ENCODE measurements at regions not wholly inside any gene's neighbourhood (a gene's known extent, or its start where the extent isn't known, plus 50 kb on each side); places are given as distances from the start of the nearest gene placed in this dataset.

DNA sequence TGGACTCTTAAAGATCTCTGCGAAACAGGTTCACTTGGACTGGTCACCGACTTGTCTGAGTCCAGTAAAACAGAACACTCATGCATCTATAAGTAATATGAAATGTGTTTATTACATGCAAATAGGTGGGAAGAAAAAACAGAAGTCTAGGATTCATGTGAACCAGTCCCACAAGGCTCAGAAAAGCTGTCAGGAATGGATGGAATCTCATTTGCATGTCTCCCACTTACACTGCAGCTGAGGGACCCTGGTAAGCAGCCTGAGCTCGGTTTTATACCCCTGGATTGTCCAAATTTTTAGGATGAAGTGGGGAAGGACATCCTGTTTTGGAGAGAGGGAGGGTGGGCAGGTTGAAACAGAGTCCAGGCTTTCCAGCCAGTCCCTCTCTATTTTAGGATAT, 1545.1 kb upstream of the PCDH20 start:
- H2AFZ ChIP-seq (ENCODE audit: low read depth, low read length) = no peak overlapping the region
- H3K36me3 ChIP-seq (replicated peaks; ENCODE audit: low read depth, low read length) = no peaks in the 10 kb centered on the region
- no peak for TF ChIP-seq EZH2phosphoT487 (IDR thresholded peaks at IDR 0.05; ENCODE audit: low read depth)
- TF ChIP-seq, protein P1, sequence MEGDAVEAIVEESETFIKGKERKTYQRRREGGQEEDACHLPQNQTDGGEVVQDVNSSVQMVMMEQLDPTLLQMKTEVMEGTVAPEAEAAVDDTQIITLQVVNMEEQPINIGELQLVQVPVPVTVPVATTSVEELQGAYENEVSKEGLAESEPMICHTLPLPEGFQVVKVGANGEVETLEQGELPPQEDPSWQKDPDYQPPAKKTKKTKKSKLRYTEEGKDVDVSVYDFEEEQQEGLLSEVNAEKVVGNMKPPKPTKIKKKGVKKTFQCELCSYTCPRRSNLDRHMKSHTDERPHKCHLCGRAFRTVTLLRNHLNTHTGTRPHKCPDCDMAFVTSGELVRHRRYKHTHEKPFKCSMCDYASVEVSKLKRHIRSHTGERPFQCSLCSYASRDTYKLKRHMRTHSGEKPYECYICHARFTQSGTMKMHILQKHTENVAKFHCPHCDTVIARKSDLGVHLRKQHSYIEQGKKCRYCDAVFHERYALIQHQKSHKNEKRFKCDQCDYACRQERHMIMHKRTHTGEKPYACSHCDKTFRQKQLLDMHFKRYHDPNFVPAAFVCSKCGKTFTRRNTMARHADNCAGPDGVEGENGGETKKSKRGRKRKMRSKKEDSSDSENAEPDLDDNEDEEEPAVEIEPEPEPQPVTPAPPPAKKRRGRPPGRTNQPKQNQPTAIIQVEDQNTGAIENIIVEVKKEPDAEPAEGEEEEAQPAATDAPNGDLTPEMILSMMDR (IDR thresholded peaks at IDR 0.05; ENCODE audit: low read depth, low read length) = no peak

DNA sequence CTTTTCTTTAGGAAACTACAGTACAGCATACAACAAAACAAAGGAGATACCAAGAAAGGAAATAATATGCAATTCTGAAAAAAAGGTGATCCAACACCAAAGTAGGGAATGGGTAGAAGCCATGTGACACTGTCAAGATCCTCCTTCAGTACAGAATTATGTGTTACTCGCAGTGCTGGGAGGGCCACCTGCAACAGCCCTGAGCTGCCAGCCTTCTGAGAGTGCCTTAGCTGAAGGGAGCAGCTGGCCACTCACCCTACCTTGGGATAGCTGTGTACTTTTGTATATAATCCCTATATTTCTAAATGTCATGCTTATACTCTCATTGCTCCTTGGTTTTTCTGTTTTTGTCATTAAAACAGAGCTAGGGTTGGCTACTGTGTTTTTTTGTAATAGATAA, 1518.2 kb upstream of the PCDH20 start:
- Histone ChIP-seq H3K79me2 (ENCODE audit: low read length) (no peaks in the 10 kb centered on the region), H4K20me1 (ENCODE audit: insufficient read depth, low read length) (no peaks in the 10 kb centered on the region), H3K36me3 (replicated peaks; ENCODE audit: low read depth, low read length) (no peaks in the 10 kb centered on the region), H3K9me3 (ENCODE audit: insufficient read depth, low read length) (no peaks in the 10 kb centered on the region), H3K27ac (ENCODE audit: low read length) (no peak overlapping the region), H3K4me1 (ENCODE audit: low read length) (no peaks in the 10 kb centered on the region), H3K9ac (ENCODE audit: low read length) (no peak overlapping the region), H2AFZ (ENCODE audit: low read depth, low read length) (no peak overlapping the region), H3K4me3 (ENCODE audit: low read length) (no peak overlapping the region), H3K27me3 (ENCODE audit: low read depth, low read length) (no peaks in the 10 kb centered on the region), H3K4me2 (ENCODE audit: low read length) (no peak overlapping the region)
- no peak for TF ChIP-seq EZH2phosphoT487 (IDR thresholded peaks at IDR 0.05; ENCODE audit: low read depth)
- TF ChIP-seq, protein P1 (IDR thresholded peaks at IDR 0.05; ENCODE audit: low read depth, low read length) = no peak

More for the DNA sequence above, 1545.1 kb upstream of the PCDH20 start:
- Histone ChIP-seq H3K27ac (ENCODE audit: low read length) (no peak overlapping the region), H3K4me1 (ENCODE audit: low read length) (peaks cover 6% of the 10 kb centered on the region), H4K20me1 (ENCODE audit: insufficient read depth, low read length) (no peaks in the 10 kb centered on the region), H3K9me3 (ENCODE audit: insufficient read depth, low read length) (no peaks in the 10 kb centered on the region), H3K27me3 (ENCODE audit: low read depth, low read length) (no peaks in the 10 kb centered on the region), H3K4me2 (ENCODE audit: low read length) (no peak overlapping the region), H3K79me2 (ENCODE audit: low read length) (no peaks in the 10 kb centered on the region), H3K4me3 (ENCODE audit: low read length) (no peak overlapping the region), H3K9ac (ENCODE audit: low read length) (no peak overlapping the region)

DNA sequence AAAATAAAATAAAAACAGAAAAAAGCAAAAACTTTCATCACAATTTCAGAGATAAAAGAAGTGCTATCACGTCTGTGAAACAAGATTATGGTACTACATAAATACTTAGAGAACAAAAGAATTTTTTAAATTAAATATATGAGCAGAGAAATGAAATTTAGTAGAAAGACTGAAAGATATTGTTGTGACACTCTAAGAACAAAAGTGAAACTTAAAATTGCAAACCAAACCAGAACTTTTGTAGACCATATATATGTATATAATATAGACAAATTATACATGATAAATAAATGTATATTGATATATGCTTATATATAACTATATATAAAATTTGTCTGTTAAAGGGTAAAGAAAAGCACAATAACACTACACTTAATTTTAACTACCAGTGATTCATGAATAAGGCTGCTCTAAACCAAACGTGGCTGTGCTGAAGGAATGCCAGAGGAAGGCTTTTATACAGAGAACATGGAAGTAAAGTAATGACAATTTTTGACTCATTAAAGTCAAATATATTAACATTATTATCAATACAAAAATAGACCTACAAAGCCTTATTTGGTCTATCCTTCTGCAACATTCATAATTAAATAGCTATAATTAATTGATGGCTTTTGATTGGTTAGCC, 1516.7 kb upstream of the PCDH20 start:
- Histone ChIP-seq H3K4me3 (ENCODE audit: low read length) (no peak overlapping the region), H3K9me3 (ENCODE audit: insufficient read depth, low read length) (no peaks in the 10 kb centered on the region), H3K4me2 (ENCODE audit: low read length) (no peak overlapping the region), H2AFZ (ENCODE audit: low read depth, low read length) (no peak overlapping the region), H4K20me1 (ENCODE audit: insufficient read depth, low read length) (no peaks in the 10 kb centered on the region), H3K79me2 (ENCODE audit: low read length) (no peaks in the 10 kb centered on the region), H3K27ac (ENCODE audit: low read length) (no peak overlapping the region), H3K27me3 (ENCODE audit: low read depth, low read length) (no peaks in the 10 kb centered on the region), H3K4me1 (ENCODE audit: low read length) (no peaks in the 10 kb centered on the region), H3K9ac (ENCODE audit: low read length) (no peak overlapping the region), H3K36me3 (replicated peaks; ENCODE audit: low read depth, low read length) (no peaks in the 10 kb centered on the region)
- no peak for TF ChIP-seq EZH2phosphoT487 (IDR thresholded peaks at IDR 0.05; ENCODE audit: low read depth)
- TF ChIP-seq, protein P1 (IDR thresholded peaks at IDR 0.05; ENCODE audit: low read depth, low read length) = no peak

DNA sequence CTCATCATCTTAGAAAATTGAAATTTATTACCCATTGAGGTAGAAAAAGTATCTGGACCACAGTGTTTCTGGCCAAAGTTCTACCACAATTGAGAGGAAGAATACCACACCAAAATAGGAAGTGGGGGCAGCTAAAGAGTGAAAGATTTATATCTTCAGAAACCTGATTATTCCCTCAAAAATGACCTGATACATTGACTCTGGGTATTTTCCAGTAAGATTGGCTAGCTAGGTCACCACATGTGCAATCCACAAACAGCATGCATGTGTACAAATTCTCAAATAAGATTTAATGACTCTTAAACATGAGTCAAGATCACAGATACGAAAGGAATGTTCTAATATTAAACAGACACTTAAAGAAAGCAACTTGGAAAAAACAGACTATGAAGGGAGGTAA, 1516.2 kb upstream of the PCDH20 start:
- no peak overlapping the region for H3K4me3 ChIP-seq (ENCODE audit: low read length)
- H4K20me1 ChIP-seq (ENCODE audit: insufficient read depth, low read length) = no peaks in the 10 kb centered on the region
- H3K27ac ChIP-seq (ENCODE audit: low read length) = no peak overlapping the region
- TF ChIP-seq, protein P1 (IDR thresholded peaks at IDR 0.05; ENCODE audit: low read depth, low read length) = no peak
- TF ChIP-seq EZH2phosphoT487 (IDR thresholded peaks at IDR 0.05; ENCODE audit: low read depth) = no peak
- no peaks in the 10 kb centered on the region for H3K36me3 ChIP-seq (replicated peaks; ENCODE audit: low read depth, low read length)
- no peak overlapping the region for H3K4me2 ChIP-seq (ENCODE audit: low read length)
- no peaks in the 10 kb centered on the region for H3K27me3 ChIP-seq (ENCODE audit: low read depth, low read length)
- H3K79me2 ChIP-seq (ENCODE audit: low read length) = no peaks in the 10 kb centered on the region
- H3K9ac ChIP-seq (ENCODE audit: low read length) = no peak overlapping the region
- no peaks in the 10 kb centered on the region for H3K9me3 ChIP-seq (ENCODE audit: insufficient read depth, low read length)
- no peaks in the 10 kb centered on the region for H3K4me1 ChIP-seq (ENCODE audit: low read length)
- H2AFZ ChIP-seq (ENCODE audit: low read depth, low read length) = no peak overlapping the region
